Stimulated activated CD8-positive, alpha-beta memory T cell treated with anti-CD3 and anti-CD28 coated beads, Interleukin-7, amount 100 ng/mL, for 48 hours (primary cell): ENCODE measurements at regions not wholly inside any gene's neighbourhood (a gene's known extent, or its start where the extent isn't known, plus 50 kb on each side); places are given as distances from the start of the nearest gene placed in this dataset.
"Not testable (repeated sequence)": the region's sequence is repeated elsewhere in the genome, so short reads cannot be mapped to it uniquely, and the experiment has no call there.

Source experiments
- DNase-seq, 2 donors: peaks; one replicate each; pipeline ENCODE4 v3.0.0-alpha.2; 2020; ENCODE audit warnings: low read depth in 1 of 2; ENCODE audit errors: extremely low read depth in 1 of 2

- no peak for DNase-seq
Measured at GRCh38 chr3:102032491-102033383, 183.4 kb downstream of the NFKBIZ start.

- DNase-seq, result no peak
Measured at GRCh38 chr3:102034639-102035451, 185.5 kb downstream of the NFKBIZ start.

GRCh38 chr3:102036017-102036416, 186.7 kb downstream of the NFKBIZ start:
- no peak for DNase-seq

GRCh38 chr3:102036472-102036871, 187.2 kb downstream of the NFKBIZ start:
- no peak for DNase-seq

GRCh38 chr3:102037209-102037608, 187.9 kb downstream of the NFKBIZ start:
- no peak for DNase-seq

- DNase-seq, result no peak
Measured at GRCh38 chr3:102037791-102038190, 188.5 kb downstream of the NFKBIZ start.

- no peak for DNase-seq
Measured at GRCh38 chr3:102038477-102039142, 189.3 kb downstream of the NFKBIZ start.

GRCh38 chr3:102040144-102040543, 190.8 kb downstream of the NFKBIZ start:
- not testable (repeated sequence) for DNase-seq

- DNase-seq, result no peak
Measured at GRCh38 chr3:102053375-102053989, 204.2 kb downstream of the NFKBIZ start.

- no peak for DNase-seq
Measured at GRCh38 chr3:102054543-102055080, 205.3 kb downstream of the NFKBIZ start.

GRCh38 chr3:102057781-102058421, 208.6 kb downstream of the NFKBIZ start:
- DNase-seq, result no peak

GRCh38 chr3:102059145-102059943, 210.0 kb downstream of the NFKBIZ start:
- DNase-seq, result no peak

- no peak for DNase-seq
Measured at GRCh38 chr3:102060814-102061213, 211.5 kb downstream of the NFKBIZ start.

GRCh38 chr3:102063572-102063971, 214.3 kb downstream of the NFKBIZ start:
- no peak for DNase-seq

GRCh38 chr3:102066470-102066869, 217.2 kb downstream of the NFKBIZ start:
- no peak for DNase-seq

GRCh38 chr3:102068327-102068726, 219.0 kb downstream of the NFKBIZ start:
- no peak for DNase-seq

- no peak for DNase-seq
Measured at GRCh38 chr3:102068736-102069135, 219.4 kb downstream of the NFKBIZ start.

- no peak for DNase-seq
Measured at GRCh38 chr3:102069211-102069662, 219.9 kb downstream of the NFKBIZ start.

GRCh38 chr3:102074946-102075345, 225.6 kb downstream of the NFKBIZ start:
- DNase-seq, result no peak
